ENCODE measurements at regions not wholly inside any gene's neighbourhood (a gene's known extent, or its start where the extent isn't known, plus 50 kb on each side); places are given as distances from the start of the nearest gene placed in this dataset.

GRCh38 chr7:12949060-12949931 lies 261.9 kb downstream of the ARL4A start:
- peak; percentile 17 for DNase-seq

- no peak for DNase-seq
Observed at GRCh38 chr7:12951397-12951801, 264.0 kb downstream of the ARL4A start.

DNA sequence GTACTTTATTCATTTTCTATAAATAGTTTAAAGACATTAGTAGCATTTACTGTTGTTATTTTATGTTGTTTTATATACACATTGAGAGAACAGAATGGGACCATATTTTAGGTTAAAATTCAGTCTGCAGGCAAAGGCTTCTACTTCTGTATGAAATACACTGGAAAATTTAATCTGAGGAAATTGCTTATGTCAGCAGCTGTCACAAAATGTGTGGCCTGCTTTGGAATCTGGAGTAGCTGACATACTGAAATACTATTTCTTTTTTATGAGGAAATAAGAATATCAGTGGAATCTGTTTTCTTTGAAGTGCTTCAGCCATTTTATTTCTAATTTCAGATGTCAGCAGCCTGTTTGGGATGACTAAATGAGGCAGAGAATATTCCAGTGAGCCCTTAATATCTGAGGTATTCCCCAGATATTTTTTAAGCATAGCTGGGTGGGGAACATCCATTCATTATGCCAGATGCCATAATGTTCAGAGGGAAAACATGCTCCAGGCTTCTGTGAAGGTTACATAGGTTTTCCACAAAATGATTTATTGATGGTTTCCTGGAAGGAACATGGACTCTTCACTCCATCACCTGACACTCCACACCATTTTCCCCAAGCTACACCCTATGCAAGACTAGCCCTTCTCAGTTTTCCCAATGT lies 267.1 kb downstream of the ARL4A start:
- DNase-seq = no peak

DNA sequence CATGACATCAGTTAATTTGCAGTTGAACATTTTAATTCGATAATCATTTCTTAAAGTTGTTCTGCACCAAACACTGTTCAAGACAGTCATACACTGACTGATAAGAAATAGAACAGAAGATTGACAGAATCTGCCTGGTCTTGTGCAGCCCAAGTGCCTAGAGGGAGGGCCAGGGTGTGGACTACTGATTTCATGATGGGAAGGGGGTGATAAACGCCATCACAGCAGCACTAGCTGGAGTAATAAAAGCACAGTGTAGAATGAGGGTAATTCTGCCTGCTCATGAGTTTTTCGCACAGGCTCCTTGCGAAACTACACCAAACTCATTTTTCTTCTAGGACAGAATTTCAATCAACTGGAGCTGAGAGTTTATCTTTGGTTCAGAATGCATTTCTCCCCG lies 270.1 kb downstream of the ARL4A start:
- DNase-seq = no peak

DNA sequence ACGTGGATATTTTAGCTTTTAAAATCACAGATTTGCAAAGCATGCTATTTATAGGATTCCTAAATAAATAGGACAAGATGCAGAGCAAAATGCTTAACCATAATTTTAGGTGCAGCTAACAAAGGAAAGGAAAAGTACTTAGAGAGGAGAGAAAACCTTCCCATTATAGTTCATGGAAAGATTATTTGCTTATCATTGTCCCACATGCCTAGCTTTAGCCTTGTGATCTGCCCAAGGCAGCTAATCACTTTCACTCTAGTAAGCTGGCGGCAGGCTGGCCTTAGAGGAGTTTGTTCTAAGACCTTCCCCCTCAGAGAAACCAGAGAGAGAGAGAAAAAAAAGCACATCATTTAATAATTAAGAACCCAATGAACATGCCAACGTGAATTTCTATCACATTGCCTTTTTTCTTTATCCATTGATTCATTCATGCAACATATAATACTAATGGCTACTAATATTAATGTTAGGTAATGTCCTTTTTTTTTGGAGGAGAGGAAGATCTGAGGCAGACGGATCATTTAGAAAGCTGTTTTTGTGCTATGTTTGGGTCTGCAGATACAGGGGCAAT lies 274.6 kb downstream of the ARL4A start:
- peak; percentile 81 for DNase-seq

GRCh38 chr7:12963435-12963834 lies 276.0 kb downstream of the ARL4A start:
- no peak for DNase-seq

DNA sequence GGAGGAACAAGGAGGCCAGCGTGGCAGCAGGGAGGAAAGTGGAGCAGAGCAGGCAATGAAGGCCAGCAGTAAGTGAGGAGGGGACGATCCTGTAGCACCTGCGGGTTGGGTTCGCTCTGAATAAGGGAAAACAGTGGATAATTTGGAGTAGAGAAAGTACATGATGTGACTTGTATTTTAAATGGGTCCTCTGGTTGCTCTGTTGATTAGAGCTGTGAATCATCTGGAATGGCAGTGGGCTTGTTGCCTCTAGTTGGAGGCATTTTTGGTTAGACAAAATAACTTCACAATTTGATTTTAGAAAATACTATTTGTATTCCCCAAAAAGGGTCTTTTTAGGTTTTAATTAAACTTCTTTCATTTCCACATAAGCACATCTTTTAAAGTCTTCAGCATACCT lies 277.4 kb downstream of the ARL4A start:
- DNase-seq = no peak

GRCh38 chr7:12965767-12966166 lies 278.3 kb downstream of the ARL4A start:
- no peak for DNase-seq

DNA sequence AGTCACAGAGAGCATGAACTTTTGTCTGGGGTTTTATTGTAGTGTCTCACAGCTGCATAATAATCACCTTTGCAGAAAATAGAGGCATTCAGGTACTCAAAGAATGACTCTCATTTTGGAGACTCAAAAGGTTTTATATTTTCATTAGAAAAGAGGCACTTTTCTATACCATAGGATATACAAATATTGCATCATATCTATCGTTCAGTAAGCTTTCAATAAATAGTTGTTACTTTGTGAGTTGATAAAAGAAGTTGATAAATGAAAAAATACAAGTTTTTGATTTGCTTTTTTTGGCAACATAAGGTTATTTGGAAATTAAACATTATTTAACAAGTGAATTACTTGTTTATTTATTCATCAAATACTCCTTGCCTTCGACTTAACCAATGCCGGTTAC lies 279.9 kb downstream of the ARL4A start:
- no peak for DNase-seq

DNA sequence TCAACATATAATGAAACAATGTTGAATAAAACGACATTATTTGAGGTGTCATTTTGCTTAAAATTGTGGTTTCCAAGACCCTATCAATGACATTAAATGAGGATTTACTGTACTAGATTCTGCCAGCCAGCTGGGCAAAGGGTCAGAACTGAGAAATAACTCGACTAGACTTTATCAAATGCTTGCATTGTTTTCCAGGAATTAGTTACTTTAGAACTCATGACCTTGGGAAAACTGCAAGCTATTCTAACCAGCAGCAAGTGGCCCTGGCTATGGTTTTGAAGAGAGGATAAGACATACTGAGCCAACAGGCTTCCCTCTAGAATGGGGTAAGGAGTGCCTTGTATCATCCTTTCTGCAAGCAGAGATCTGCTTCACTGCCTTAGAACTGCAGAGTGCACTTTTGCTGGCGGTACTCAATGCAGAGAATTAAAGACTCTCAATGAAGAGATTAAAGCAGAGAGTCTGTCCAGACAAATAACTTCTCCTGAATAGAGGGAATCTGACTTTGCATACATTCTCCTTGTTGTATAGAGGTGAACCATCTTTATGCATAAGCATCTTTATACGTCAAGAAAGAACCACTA lies 281.5 kb downstream of the ARL4A start:
- peak; percentile 29 for DNase-seq

DNA sequence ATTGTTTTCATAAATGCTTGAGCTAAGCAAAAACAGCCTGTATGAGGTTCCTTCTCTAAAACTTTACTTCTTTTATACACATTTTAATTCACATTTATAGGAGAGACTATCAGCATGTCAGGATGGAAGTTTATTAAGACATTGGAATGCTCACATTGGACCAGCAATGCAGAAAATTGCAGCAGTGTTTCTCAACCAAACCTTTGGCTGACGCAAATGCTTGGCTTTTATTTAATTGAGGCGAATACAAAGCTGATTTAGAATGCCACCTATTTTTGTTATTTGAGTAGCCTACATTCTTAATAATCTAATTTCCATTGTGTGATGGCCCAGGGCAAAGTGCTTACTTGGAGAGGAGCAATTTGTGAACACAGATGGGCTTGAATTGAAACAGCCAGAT lies 283.2 kb downstream of the ARL4A start:
- DNase-seq = no peak

- DNase-seq = no peak
Observed at GRCh38 chr7:12974451-12975166, 287.2 kb downstream of the ARL4A start.

- DNase-seq = no peak
Observed at GRCh38 chr7:12975412-12975811, 288.0 kb downstream of the ARL4A start.

GRCh38 chr7:12979181-12979580 lies 291.7 kb downstream of the ARL4A start:
- DNase-seq = no peak

DNA sequence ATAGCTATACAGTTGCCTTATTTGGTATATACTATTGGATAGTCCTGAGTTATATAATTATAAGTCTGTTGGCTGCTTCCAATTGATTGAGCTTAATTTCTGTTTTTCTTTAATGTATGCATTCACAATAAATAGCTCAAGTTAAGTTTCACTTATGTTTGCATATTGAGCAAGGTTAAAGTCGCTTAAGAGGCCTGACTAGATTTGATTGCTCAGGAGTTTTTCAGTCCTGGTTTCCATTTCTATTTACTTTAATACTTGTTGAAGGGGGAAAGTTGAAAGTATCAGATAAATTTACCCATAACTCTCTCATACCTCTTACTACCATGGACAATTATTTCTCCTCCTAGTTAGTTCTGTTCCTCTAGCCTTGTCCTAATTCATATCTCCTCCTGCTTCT lies 294.7 kb downstream of the ARL4A start:
- DNase-seq = no peak

GRCh38 chr7:12984117-12984516 lies 296.7 kb downstream of the ARL4A start:
- DNase-seq = no peak

DNA sequence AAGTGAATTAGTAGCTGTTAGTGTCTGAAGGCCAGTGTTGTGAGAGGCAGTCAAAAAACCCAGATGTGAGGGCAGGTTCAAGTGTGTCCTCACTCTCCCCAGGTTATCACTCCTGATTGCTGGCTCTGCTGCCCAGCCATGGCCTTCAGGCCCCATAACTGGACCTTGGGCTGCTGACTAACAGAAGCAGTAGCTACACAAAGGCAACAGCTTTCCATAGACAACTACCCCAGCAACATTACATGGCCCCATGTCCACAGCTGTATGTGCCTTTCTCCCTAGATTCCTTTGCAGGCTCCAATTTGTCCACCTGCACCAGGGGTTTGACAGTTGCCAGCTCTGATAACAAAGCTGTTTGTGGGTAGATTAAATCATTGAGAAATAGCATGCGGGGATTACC lies 297.8 kb downstream of the ARL4A start:
- DNase-seq = peak; percentile 12

DNA sequence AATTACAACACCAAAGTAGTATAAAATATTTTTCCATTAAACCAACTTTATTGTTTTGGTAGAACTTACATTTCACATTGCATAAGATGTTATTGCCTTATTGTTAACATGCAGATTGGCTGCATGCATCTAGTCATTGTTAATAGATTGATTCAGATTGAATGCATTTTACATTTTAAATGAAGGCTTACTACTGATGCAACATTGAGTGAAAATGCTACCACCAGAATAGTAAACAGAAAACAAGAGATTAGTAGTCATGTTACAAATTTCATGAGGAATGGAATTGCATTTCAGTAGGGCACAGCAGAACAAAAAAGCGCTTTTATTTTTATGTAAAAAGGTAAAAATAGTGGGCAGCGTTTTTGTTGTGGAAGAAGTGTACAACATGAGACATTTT lies 298.3 kb downstream of the ARL4A start:
- DNase-seq = no peak

GRCh38 chr7:12987238-12987637 lies 299.8 kb downstream of the ARL4A start:
- DNase-seq = no peak

GRCh38 chr7:12990440-12990839 lies 303.0 kb downstream of the ARL4A start:
- no peak for DNase-seq

GRCh38 chr7:12993025-12993424 lies 305.6 kb downstream of the ARL4A start:
- DNase-seq = no peak

- DNase-seq = no peak
Observed at GRCh38 chr7:12995912-12996469, 308.6 kb downstream of the ARL4A start.

GRCh38 chr7:13007331-13007730 lies 319.9 kb downstream of the ARL4A start:
- DNase-seq = no peak

Data from NCI-H82 (cell line).